ENCODE measurements at regions not wholly inside any gene's neighbourhood (a gene's known extent, or its start where the extent isn't known, plus 50 kb on each side); places are given as distances from the start of the nearest gene placed in this dataset.

GRCh38 chr5:89275066-89275855 is 392.3 kb upstream of the MEF2C start:
- DNase-seq (ENCODE audit: low read depth in 1 of 2, low spot score in 1 of 2): no peak
- no peak for TF ChIP-seq GABPA (IDR thresholded peaks at IDR 0.05; ENCODE audit: low read depth)
- TF ChIP-seq POLR2AphosphoS5 (IDR thresholded peaks at IDR 0.05; ENCODE audit: low read depth): no peak
- TF ChIP-seq SPI1 (IDR thresholded peaks at IDR 0.05; ENCODE audit: borderline replicate concordance, low read depth): no peak
- TF ChIP-seq CTCF (IDR thresholded peaks at IDR 0.05; ENCODE audit: insufficient read depth, low read length): no peak
- Histone ChIP-seq H3K27me3 (ENCODE audit: insufficient read depth, poor library complexity, severe bottlenecking) (no peaks in the 10 kb centered on the region), H3K27ac (replicated peaks) (no peak overlapping the region), H3K4me3 (replicated peaks; ENCODE audit: insufficient read depth, low read length) (no peak overlapping the region)

GRCh38 chr5:89273289-89273688 is 390.3 kb upstream of the MEF2C start:
- TF ChIP-seq SPI1 (IDR thresholded peaks at IDR 0.05; ENCODE audit: borderline replicate concordance, low read depth) (no peak), GABPA (IDR thresholded peaks at IDR 0.05; ENCODE audit: low read depth) (no peak), REST (IDR thresholded peaks at IDR 0.05; ENCODE audit: insufficient replicate concordance, low read depth) (no peak), CTCF (IDR thresholded peaks at IDR 0.05; ENCODE audit: insufficient read depth, low read length) (no peak), POLR2AphosphoS5 (IDR thresholded peaks at IDR 0.05; ENCODE audit: low read depth) (no peak)
- H3K27ac ChIP-seq (replicated peaks): no peak overlapping the region

GRCh38 chr5:89270901-89271300 is 387.9 kb upstream of the MEF2C start:
- TF ChIP-seq REST (IDR thresholded peaks at IDR 0.05; ENCODE audit: insufficient replicate concordance, low read depth) (no peak), SPI1 (IDR thresholded peaks at IDR 0.05; ENCODE audit: borderline replicate concordance, low read depth) (no peak), GABPA (IDR thresholded peaks at IDR 0.05; ENCODE audit: low read depth) (no peak), CTCF (IDR thresholded peaks at IDR 0.05; ENCODE audit: insufficient read depth, low read length) (no peak), POLR2AphosphoS5 (IDR thresholded peaks at IDR 0.05; ENCODE audit: low read depth) (no peak)
- no peaks in the 10 kb centered on the region for H3K27me3 ChIP-seq (ENCODE audit: insufficient read depth, poor library complexity, severe bottlenecking)
- no peak overlapping the region for H3K27ac ChIP-seq (replicated peaks)
- H3K4me3 ChIP-seq (replicated peaks; ENCODE audit: insufficient read depth, low read length): no peak overlapping the region
- DNase-seq (ENCODE audit: low read depth in 1 of 2, low spot score in 1 of 2): no peak

More at GRCh38 chr5:89273289-89273688, 390.3 kb upstream of the MEF2C start:
- DNase-seq (ENCODE audit: low read depth in 1 of 2, low spot score in 1 of 2): no peak
- Histone ChIP-seq H3K27me3 (ENCODE audit: insufficient read depth, poor library complexity, severe bottlenecking) (no peaks in the 10 kb centered on the region), H3K4me3 (replicated peaks; ENCODE audit: insufficient read depth, low read length) (no peak overlapping the region)
